Neural cell (in vitro differentiated cells): ENCODE measurements at regions not wholly inside any gene's neighbourhood (a gene's known extent, or its start where the extent isn't known, plus 50 kb on each side); places are given as distances from the start of the nearest gene placed in this dataset.

Source experiments
- H2AFZ ChIP-seq: fragments of 200-600, 300-800 bp; sonication (generic), shearing (Covaris generic); 2 replicates; pipeline ENCODE4 v1.6.0; 2014; ENCODE audit warnings: low read depth, mild to moderate bottlenecking, antibody characterized with exemption, low read length, moderate library complexity
- H3F3A ChIP-seq: fragments of 200-600 bp; shearing (Covaris generic); 2 replicates; pipeline ENCODE4 v1.6.1; 2016; ENCODE audit warnings: mild to moderate bottlenecking, moderate library complexity, mixed read lengths, antibody characterized with exemption, low read length; ENCODE audit not compliant: insufficient read depth, poor library complexity, severe bottlenecking
- H3K27ac ChIP-seq: fragments of 200-600, 300-800 bp; sonication (generic), shearing (Covaris generic); 2 replicates; pipeline ENCODE4 v1.5.1; 2014; ENCODE audit warnings: mild to moderate bottlenecking, low read length, moderate library complexity
- H3K27me3 ChIP-seq: fragments of 300-800, 200-600 bp; sonication (generic), shearing (Covaris generic); 2 replicates; pipeline ENCODE4 v1.6.0; 2014; ENCODE audit warnings: mild to moderate bottlenecking, low read depth, low read length, moderate library complexity; ENCODE audit not compliant: insufficient read depth
- H3K36me3 ChIP-seq: fragments of 300-800, 200-600 bp; sonication (generic), shearing (Covaris generic); 2 replicates; pipeline ENCODE4 v1.5.1; 2014; ENCODE audit warnings: mild to moderate bottlenecking, antibody characterized with exemption, low read length, moderate library complexity; ENCODE audit not compliant: insufficient read depth
- H3K4me2 ChIP-seq: fragments of 300-800, 200-600 bp; sonication (generic), shearing (Covaris generic); 2 replicates; pipeline ENCODE4 v1.6.0; 2014; ENCODE audit warnings: mild to moderate bottlenecking, low read length
- H3K4me3 ChIP-seq: fragments of 300-800, 200-600 bp; sonication (generic), shearing (Covaris generic); 2 replicates; pipeline ENCODE4 v1.5.1; 2014; ENCODE audit warnings: mild to moderate bottlenecking, low read length, moderate library complexity
- H3K79me2 ChIP-seq: fragments of 200-600 bp; shearing (Covaris generic); replicated peaks from 2 replicates; pipeline ENCODE4 v1.6.0; 2014; ENCODE audit warnings: mild to moderate bottlenecking, low read length, moderate library complexity; ENCODE audit not compliant: insufficient read depth
- H3K9ac ChIP-seq: fragments of 300-800, 200-600 bp; sonication (generic), shearing (Covaris generic); 2 replicates; pipeline ENCODE4 v1.6.1; 2016; ENCODE audit warnings: mild to moderate bottlenecking, low read length, mixed read lengths
- H3K9me2 ChIP-seq: fragments of 200-600 bp; shearing (Covaris generic); 2 replicates; pipeline ENCODE4 v1.6.1; 2016; ENCODE audit warnings: mild to moderate bottlenecking, low read length, mixed read lengths; ENCODE audit not compliant: insufficient read depth
- H3K9me3 ChIP-seq: fragments of 200-600, 300-800 bp; sonication (generic), shearing (Covaris generic); 2 replicates; pipeline ENCODE4 v1.6.1; 2016; ENCODE audit warnings: mild to moderate bottlenecking, mixed run types, low read length, moderate library complexity, mixed read lengths
- H4K20me1 ChIP-seq: fragments of 200-600 bp; shearing (Covaris generic); 2 replicates; pipeline ENCODE4 v1.6.1; 2016; ENCODE audit warnings: mild to moderate bottlenecking, mixed run types; ENCODE audit not compliant: insufficient read depth
- CTCF ChIP-seq: fragments of 450-650 bp; IDR thresholded peaks from 2 replicates; pipeline ENCODE4 v1.5.1; 2014; ENCODE audit warnings: antibody characterized with exemption, mild to moderate bottlenecking, moderate library complexity; ENCODE audit not compliant: poor library complexity, severe bottlenecking
- EP300 ChIP-seq: fragments of 450-650 bp; conservative IDR thresholded peaks from 2 replicates; pipeline ENCODE4 v1.6.1; 2014; ENCODE audit warnings: antibody characterized with exemption, mild to moderate bottlenecking, moderate library complexity; ENCODE audit not compliant: poor library complexity, severe bottlenecking
- EZH2 ChIP-seq: fragments of 200-600, 300-800 bp; shearing (Covaris generic), sonication (generic); IDR thresholded peaks from 2 replicates; pipeline ENCODE4 v1.6.1; 2014; ENCODE audit warnings: antibody characterized with exemption, low read length, borderline replicate concordance, mild to moderate bottlenecking; ENCODE audit not compliant: insufficient read depth, poor library complexity, severe bottlenecking
- POLR2AphosphoS5 ChIP-seq: IDR thresholded peaks from 2 replicates; pipeline ENCODE4 v1.6.1; 2012
- RAD21 ChIP-seq: fragments of 450-650 bp; conservative IDR thresholded peaks from 2 replicates; pipeline ENCODE4 v1.6.1; 2014; ENCODE audit warnings: antibody characterized with exemption, mild to moderate bottlenecking, moderate library complexity
- REST ChIP-seq: IDR thresholded peaks from 2 replicates; pipeline ENCODE4 v1.6.1; 2012; ENCODE audit warnings: borderline replicate concordance
- SMC3 ChIP-seq: fragments of 450-650 bp; conservative IDR thresholded peaks from 2 replicates; pipeline ENCODE4 v1.6.1; 2014; ENCODE audit warnings: antibody characterized with exemption, mild to moderate bottlenecking, moderate library complexity; ENCODE audit not compliant: poor library complexity
- TAF1 ChIP-seq: IDR thresholded peaks from 2 replicates; pipeline ENCODE4 v1.6.1; 2012; ENCODE audit warnings: low read depth

- Histone ChIP-seq H3K27ac (no peak overlapping the region), H3K36me3 (no peaks in the 10 kb centered on the region), H3K9me3 (no peaks in the 10 kb centered on the region), H3K9ac (no peak overlapping the region), H3K4me3 (no peak overlapping the region), H3K4me2 (no peak overlapping the region), H4K20me1 (no peaks in the 10 kb centered on the region), H3F3A (no peaks in the 10 kb centered on the region), H3K27me3 (no peaks in the 10 kb centered on the region), H3K79me2 (no peaks in the 10 kb centered on the region), H3K9me2 (no peaks in the 10 kb centered on the region), H2AFZ (no peak overlapping the region)
- TF ChIP-seq REST (no peak), RAD21 (no peak), SMC3 (no peak)
Observed at GRCh38 chr2:56102866-56103265, 80.9 kb upstream of the CCDC85A start.

GRCh38 chr2:56104962-56105361 is 78.8 kb upstream of the CCDC85A start:
- Histone ChIP-seq H3K79me2 (no peaks in the 10 kb centered on the region), H3K27ac (no peak overlapping the region), H3K9me3 (no peaks in the 10 kb centered on the region), H3F3A (no peaks in the 10 kb centered on the region), H3K9me2 (no peaks in the 10 kb centered on the region), H3K4me3 (no peak overlapping the region), H4K20me1 (no peaks in the 10 kb centered on the region), H3K36me3 (no peaks in the 10 kb centered on the region), H3K9ac (no peak overlapping the region), H3K4me2 (no peak overlapping the region), H3K27me3 (no peaks in the 10 kb centered on the region), H2AFZ (no peak overlapping the region)
- TF ChIP-seq POLR2AphosphoS5 (no peak), CTCF (no peak), TAF1 (no peak), EP300 (no peak)

- H2AFZ ChIP-seq: no peak overlapping the region
- H4K20me1 ChIP-seq: no peaks in the 10 kb centered on the region
- H3F3A ChIP-seq: no peaks in the 10 kb centered on the region
- no peaks in the 10 kb centered on the region for H3K36me3 ChIP-seq
- H3K9me3 ChIP-seq: no peaks in the 10 kb centered on the region
- H3K9ac ChIP-seq: no peak overlapping the region
- H3K4me3 ChIP-seq: no peak overlapping the region
- TF ChIP-seq RAD21: no peak
- no peak for TF ChIP-seq EZH2
- no peak for TF ChIP-seq TAF1
- no peaks in the 10 kb centered on the region for H3K9me2 ChIP-seq
- no peaks in the 10 kb centered on the region for H3K79me2 ChIP-seq
- no peak overlapping the region for H3K27ac ChIP-seq
- H3K4me2 ChIP-seq: no peak overlapping the region
- H3K27me3 ChIP-seq: no peaks in the 10 kb centered on the region
Observed at GRCh38 chr2:56107502-56108220, 76.1 kb upstream of the CCDC85A start.
